B cell (primary cell): ENCODE measurements at regions not wholly inside any gene's neighbourhood (a gene's known extent, or its start where the extent isn't known, plus 50 kb on each side); places are given as distances from the start of the nearest gene placed in this dataset.

ENCODE experiments used
- CTCF ChIP-seq: fragments of 200-600 bp; IDR thresholded peaks from one replicate; pipeline ENCODE4 v1.8.0; 2022; ENCODE audit warnings: antibody characterized with exemption, mild to moderate bottlenecking
- EZH2 ChIP-seq: IDR thresholded peaks from 2 replicates; pipeline ENCODE4 v1.6.1; 2012; ENCODE audit warnings: borderline replicate concordance, low read depth, mild to moderate bottlenecking, moderate library complexity, low read length; ENCODE audit not compliant: insufficient read depth, poor library complexity, severe bottlenecking

GRCh38 chr9:88237991-88238571 lies 99.8 kb upstream of the SPATA31C2 start:
- no peak for TF ChIP-seq CTCF
- no peak for TF ChIP-seq EZH2
